ENCODE measurements at regions not wholly inside any gene's neighbourhood (a gene's known extent, or its start where the extent isn't known, plus 50 kb on each side); places are given as distances from the start of the nearest gene placed in this dataset.

DNA sequence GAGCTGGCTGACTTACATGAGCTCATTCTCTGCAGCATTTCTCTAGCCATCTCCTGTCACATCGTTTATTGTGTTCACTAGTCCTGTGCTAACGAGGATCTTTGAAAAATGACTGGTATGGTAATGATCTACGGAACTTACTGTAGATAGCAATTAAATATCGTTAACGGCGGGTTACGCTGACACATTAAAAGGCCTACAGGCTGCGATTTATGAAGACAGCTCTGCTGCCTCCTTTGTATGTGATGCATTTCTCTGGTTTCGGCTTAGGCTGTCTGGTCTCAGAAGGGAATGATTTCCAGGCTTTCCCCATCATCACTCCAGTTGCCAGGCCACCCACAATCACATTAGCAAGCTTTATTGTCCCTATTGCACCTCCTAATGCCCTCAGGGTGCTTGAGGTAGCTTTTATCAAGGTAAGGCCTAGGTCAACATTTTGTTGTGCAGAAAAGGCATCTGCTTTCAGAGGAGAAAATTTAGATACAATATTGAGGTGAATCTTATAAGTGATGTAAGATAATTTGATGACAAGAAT, 284.4 kb downstream of the SOX11 start:
- ChIA-PET CTCF (no interaction called here), POLR2A (no interaction called here), RAD21 (ENCODE audit: low non-redundant PET in 1 of 2, low total read pairs in 2 of 2, uncharacterized antibody in 2 of 2, unreplicated experiment in 2 of 2) (no interaction called here)
- Histone ChIP-seq H3K79me2 (ENCODE audit: insufficient read depth, low read length) (no peaks in the 10 kb centered on the region), H3K9me3 (ENCODE audit: control insufficient read depth in 1 of 2, insufficient read depth in 1 of 2, low read depth in 1 of 2, low read length in 2 of 2) (peaks cover 3 to 28% of the 10 kb centered on the region in 2 experiments; a peak in 2 of 4 replicates), H3K27me3 (ENCODE audit: insufficient read depth, low read length) (no peaks in the 10 kb centered on the region), H3K4me1 (ENCODE audit: control insufficient read depth in 1 of 2, insufficient read depth in 2 of 2, low read length in 2 of 2) (no peaks in the 10 kb centered on the region), H3K27ac (ENCODE audit: low read depth, low read length) (no peak overlapping the region), H3K4me2 (ENCODE audit: low read length) (no peak overlapping the region), H4K20me1 (ENCODE audit: insufficient read depth) (no peaks in the 10 kb centered on the region), H3K4me3 (replicated peaks in 1 of 2; ENCODE audit: low read depth in 1 of 2, low read length in 2 of 2) (no peak overlapping the region), H3K36me3 (ENCODE audit: control insufficient read depth in 1 of 2, insufficient read depth in 2 of 2, low read length in 2 of 2) (no peaks in the 10 kb centered on the region), H2AFZ (ENCODE audit: low read depth, low read length, poor library complexity, severe bottlenecking) (no peak overlapping the region), H3K9ac (ENCODE audit: low read length) (no peak overlapping the region), H3K9me2 (ENCODE audit: insufficient read depth) (no peaks in the 10 kb centered on the region)
- intact Hi-C loops (cut with micrococcal nuclease), result no loop called here
- no TSS peak for BruUV-seq (replicated peaks)
- DNase-seq (ENCODE audit: low read depth, low spot score), result no peak
- TF ChIP-seq, protein P1, sequence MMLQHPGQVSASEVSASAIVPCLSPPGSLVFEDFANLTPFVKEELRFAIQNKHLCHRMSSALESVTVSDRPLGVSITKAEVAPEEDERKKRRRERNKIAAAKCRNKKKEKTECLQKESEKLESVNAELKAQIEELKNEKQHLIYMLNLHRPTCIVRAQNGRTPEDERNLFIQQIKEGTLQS (IDR thresholded peaks at IDR 0.05), result no peak
- no peak for TF ChIP-seq POLR2A (IDR thresholded peaks at IDR 0.05; ENCODE audit: borderline replicate concordance, extremely low read depth, insufficient read depth, insufficient read length)
- TF ChIP-seq, protein P2, sequence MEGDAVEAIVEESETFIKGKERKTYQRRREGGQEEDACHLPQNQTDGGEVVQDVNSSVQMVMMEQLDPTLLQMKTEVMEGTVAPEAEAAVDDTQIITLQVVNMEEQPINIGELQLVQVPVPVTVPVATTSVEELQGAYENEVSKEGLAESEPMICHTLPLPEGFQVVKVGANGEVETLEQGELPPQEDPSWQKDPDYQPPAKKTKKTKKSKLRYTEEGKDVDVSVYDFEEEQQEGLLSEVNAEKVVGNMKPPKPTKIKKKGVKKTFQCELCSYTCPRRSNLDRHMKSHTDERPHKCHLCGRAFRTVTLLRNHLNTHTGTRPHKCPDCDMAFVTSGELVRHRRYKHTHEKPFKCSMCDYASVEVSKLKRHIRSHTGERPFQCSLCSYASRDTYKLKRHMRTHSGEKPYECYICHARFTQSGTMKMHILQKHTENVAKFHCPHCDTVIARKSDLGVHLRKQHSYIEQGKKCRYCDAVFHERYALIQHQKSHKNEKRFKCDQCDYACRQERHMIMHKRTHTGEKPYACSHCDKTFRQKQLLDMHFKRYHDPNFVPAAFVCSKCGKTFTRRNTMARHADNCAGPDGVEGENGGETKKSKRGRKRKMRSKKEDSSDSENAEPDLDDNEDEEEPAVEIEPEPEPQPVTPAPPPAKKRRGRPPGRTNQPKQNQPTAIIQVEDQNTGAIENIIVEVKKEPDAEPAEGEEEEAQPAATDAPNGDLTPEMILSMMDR (IDR thresholded peaks at IDR 0.05 in 2 of 3, conservative IDR thresholded peaks at IDR 0.05 in 1 of 3; ENCODE audit: borderline replicate concordance in 1 of 3, insufficient read depth in 1 of 3, low read depth in 2 of 3, low read length in 2 of 3), result no peak
- no peak for TF ChIP-seq RAD21 (IDR thresholded peaks at IDR 0.05; ENCODE audit: low read depth)
- TF ChIP-seq YY1 (IDR thresholded peaks at IDR 0.05; ENCODE audit: extremely low read depth, insufficient replicate concordance, low read depth, low read length), result no peak
- TF ChIP-seq TCF7L2 (IDR thresholded peaks at IDR 0.05; ENCODE audit: borderline replicate concordance, extremely low read depth, insufficient read depth, insufficient read length), result no peak
- no peak for TF ChIP-seq SRF (IDR thresholded peaks at IDR 0.05; ENCODE audit: low read depth)
- TF ChIP-seq JUND (IDR thresholded peaks at IDR 0.05), result no peak
- no peak for TF ChIP-seq FOSL1 (IDR thresholded peaks at IDR 0.05; ENCODE audit: low read depth)
- no peak for TF ChIP-seq EZH2phosphoT487 (IDR thresholded peaks at IDR 0.05; ENCODE audit: borderline replicate concordance)
- TF ChIP-seq, protein P3, sequence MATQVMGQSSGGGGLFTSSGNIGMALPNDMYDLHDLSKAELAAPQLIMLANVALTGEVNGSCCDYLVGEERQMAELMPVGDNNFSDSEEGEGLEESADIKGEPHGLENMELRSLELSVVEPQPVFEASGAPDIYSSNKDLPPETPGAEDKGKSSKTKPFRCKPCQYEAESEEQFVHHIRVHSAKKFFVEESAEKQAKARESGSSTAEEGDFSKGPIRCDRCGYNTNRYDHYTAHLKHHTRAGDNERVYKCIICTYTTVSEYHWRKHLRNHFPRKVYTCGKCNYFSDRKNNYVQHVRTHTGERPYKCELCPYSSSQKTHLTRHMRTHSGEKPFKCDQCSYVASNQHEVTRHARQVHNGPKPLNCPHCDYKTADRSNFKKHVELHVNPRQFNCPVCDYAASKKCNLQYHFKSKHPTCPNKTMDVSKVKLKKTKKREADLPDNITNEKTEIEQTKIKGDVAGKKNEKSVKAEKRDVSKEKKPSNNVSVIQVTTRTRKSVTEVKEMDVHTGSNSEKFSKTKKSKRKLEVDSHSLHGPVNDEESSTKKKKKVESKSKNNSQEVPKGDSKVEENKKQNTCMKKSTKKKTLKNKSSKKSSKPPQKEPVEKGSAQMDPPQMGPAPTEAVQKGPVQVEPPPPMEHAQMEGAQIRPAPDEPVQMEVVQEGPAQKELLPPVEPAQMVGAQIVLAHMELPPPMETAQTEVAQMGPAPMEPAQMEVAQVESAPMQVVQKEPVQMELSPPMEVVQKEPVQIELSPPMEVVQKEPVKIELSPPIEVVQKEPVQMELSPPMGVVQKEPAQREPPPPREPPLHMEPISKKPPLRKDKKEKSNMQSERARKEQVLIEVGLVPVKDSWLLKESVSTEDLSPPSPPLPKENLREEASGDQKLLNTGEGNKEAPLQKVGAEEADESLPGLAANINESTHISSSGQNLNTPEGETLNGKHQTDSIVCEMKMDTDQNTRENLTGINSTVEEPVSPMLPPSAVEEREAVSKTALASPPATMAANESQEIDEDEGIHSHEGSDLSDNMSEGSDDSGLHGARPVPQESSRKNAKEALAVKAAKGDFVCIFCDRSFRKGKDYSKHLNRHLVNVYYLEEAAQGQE (IDR thresholded peaks at IDR 0.05; ENCODE audit: low read depth), result no peak
- no peak for TF ChIP-seq EZH2 (IDR thresholded peaks at IDR 0.05)
- TF ChIP-seq, protein P4, sequence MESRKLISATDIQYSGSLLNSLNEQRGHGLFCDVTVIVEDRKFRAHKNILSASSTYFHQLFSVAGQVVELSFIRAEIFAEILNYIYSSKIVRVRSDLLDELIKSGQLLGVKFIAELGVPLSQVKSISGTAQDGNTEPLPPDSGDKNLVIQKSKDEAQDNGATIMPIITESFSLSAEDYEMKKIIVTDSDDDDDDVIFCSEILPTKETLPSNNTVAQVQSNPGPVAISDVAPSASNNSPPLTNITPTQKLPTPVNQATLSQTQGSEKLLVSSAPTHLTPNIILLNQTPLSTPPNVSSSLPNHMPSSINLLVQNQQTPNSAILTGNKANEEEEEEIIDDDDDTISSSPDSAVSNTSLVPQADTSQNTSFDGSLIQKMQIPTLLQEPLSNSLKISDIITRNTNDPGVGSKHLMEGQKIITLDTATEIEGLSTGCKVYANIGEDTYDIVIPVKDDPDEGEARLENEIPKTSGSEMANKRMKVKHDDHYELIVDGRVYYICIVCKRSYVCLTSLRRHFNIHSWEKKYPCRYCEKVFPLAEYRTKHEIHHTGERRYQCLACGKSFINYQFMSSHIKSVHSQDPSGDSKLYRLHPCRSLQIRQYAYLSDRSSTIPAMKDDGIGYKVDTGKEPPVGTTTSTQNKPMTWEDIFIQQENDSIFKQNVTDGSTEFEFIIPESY (IDR thresholded peaks at IDR 0.05; ENCODE audit: extremely low read depth, insufficient replicate concordance, low read length), result no peak
- TF ChIP-seq CBX3 (IDR thresholded peaks at IDR 0.05; ENCODE audit: low read depth), result no peak
- no peak for ATAC-seq

Data from HCT116 (cell line).